ENCODE measurements at regions not wholly inside any gene's neighbourhood (a gene's known extent, or its start where the extent isn't known, plus 50 kb on each side); places are given as distances from the start of the nearest gene placed in this dataset.
"Not testable (repeated sequence)": the region's sequence is repeated elsewhere in the genome, so short reads cannot be mapped to it uniquely, and the experiment has no call there.

GRCh38 chr15:29994284-29994683 lies 88.5 kb upstream of the GOLGA8J start:
- H3K4me3 ChIP-seq (ENCODE audit: low read depth, low read length), result no peak overlapping the region
- TF ChIP-seq, protein P1, sequence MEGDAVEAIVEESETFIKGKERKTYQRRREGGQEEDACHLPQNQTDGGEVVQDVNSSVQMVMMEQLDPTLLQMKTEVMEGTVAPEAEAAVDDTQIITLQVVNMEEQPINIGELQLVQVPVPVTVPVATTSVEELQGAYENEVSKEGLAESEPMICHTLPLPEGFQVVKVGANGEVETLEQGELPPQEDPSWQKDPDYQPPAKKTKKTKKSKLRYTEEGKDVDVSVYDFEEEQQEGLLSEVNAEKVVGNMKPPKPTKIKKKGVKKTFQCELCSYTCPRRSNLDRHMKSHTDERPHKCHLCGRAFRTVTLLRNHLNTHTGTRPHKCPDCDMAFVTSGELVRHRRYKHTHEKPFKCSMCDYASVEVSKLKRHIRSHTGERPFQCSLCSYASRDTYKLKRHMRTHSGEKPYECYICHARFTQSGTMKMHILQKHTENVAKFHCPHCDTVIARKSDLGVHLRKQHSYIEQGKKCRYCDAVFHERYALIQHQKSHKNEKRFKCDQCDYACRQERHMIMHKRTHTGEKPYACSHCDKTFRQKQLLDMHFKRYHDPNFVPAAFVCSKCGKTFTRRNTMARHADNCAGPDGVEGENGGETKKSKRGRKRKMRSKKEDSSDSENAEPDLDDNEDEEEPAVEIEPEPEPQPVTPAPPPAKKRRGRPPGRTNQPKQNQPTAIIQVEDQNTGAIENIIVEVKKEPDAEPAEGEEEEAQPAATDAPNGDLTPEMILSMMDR (IDR thresholded peaks at IDR 0.05; ENCODE audit: low read depth, low read length, missing control alignments), result no peak
- DNase-seq (ENCODE audit: low read depth), result no peak

GRCh38 chr15:29990954-29991353 lies 91.8 kb upstream of the GOLGA8J start:
- TF ChIP-seq, protein P1 (IDR thresholded peaks at IDR 0.05; ENCODE audit: low read depth, low read length, missing control alignments), result no peak
- DNase-seq (ENCODE audit: low read depth), result no peak
- no peak overlapping the region for H3K4me3 ChIP-seq (ENCODE audit: low read depth, low read length)

DNA sequence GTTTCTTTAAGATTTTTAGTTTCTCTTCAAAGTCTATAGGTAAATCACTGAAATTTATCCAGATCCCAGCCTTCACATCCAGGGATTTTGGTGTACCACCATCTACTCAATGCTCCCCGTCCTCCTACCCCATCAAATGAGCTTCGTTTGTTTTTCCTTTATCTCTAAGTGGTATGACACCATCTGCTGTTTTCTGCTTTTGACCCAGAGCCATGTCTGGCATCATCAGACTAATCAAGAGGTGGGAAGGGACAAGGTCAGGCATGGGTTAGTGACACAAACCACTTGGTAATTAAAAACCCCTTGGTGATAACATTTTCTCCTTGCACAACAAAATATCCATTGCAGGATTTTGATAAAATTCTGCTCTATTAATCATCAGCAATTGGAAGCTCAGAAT lies 92.7 kb upstream of the GOLGA8J start:
- H3K4me3 ChIP-seq (ENCODE audit: low read depth, low read length), result no peak overlapping the region
- DNase-seq (ENCODE audit: low read depth), result no peak
- TF ChIP-seq, protein P1 (IDR thresholded peaks at IDR 0.05; ENCODE audit: low read depth, low read length, missing control alignments), result no peak

- no peak overlapping the region for H3K4me3 ChIP-seq (ENCODE audit: low read depth, low read length)
- DNase-seq (ENCODE audit: low read depth), result no peak
- TF ChIP-seq, protein P1 (IDR thresholded peaks at IDR 0.05; ENCODE audit: low read depth, low read length, missing control alignments), result no peak
These were observed 94.1 kb upstream of the GOLGA8J start for GRCh38 chr15:29988701-29989100.

DNA sequence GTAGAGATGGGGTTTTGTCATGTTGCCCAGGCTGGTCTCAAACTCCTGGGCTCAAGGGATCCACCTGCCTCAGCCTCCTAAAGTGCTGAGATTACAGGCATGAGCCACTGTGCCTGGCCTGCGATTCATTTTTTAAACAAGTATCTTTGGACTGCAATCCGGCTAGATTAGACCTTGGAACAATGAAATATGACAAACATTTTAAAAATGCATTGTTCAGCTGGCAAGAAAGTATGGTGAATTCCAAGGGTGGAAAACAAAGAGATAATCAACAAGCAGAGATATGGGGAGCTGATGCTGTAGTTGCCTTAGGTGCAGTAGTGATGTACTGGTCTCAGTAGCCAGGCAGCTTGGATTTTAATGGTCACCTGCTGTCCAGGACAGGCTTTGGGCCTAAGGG lies 95.8 kb upstream of the GOLGA8J start:
- DNase-seq (ENCODE audit: low read depth), result no peak
- H3K4me3 ChIP-seq (ENCODE audit: low read depth, low read length), result no peak overlapping the region
- TF ChIP-seq, protein P1 (IDR thresholded peaks at IDR 0.05; ENCODE audit: low read depth, low read length, missing control alignments), result no peak

GRCh38 chr15:29978411-29979382 lies 104.1 kb upstream of the GOLGA8J start:
- no peak overlapping the region for H3K4me3 ChIP-seq (ENCODE audit: low read depth, low read length)
- TF ChIP-seq, protein P1 (IDR thresholded peaks at IDR 0.05; ENCODE audit: low read depth, low read length, missing control alignments), result no peak
- no peak for DNase-seq (ENCODE audit: low read depth)

DNA sequence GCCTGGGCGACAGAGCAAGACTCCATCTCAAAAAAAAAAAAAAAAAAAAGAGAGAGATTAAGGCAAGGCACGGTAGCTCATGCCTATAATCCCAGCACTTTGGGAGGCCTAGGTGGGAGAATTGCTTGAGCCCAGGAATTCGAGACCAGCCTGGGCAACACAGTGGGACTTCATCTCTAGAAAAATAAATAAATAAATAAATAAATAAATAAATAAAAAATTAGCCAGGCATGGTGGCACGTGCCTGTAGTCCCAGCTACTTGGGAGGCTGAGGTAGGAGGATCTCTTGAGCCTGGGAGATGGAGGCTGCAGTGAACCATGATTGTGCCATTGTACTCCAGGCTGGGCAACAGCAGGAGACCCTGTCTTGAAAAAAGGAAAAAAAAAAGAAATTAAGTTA lies 108.7 kb upstream of the GOLGA8J start:
- not testable (repeated sequence) for H3K4me3 ChIP-seq (ENCODE audit: low read depth, low read length); DNase-seq (ENCODE audit: low read depth)
